ENCODE measurements at regions not wholly inside any gene's neighbourhood (a gene's known extent, or its start where the extent isn't known, plus 50 kb on each side); places are given as distances from the start of the nearest gene placed in this dataset.

DNA sequence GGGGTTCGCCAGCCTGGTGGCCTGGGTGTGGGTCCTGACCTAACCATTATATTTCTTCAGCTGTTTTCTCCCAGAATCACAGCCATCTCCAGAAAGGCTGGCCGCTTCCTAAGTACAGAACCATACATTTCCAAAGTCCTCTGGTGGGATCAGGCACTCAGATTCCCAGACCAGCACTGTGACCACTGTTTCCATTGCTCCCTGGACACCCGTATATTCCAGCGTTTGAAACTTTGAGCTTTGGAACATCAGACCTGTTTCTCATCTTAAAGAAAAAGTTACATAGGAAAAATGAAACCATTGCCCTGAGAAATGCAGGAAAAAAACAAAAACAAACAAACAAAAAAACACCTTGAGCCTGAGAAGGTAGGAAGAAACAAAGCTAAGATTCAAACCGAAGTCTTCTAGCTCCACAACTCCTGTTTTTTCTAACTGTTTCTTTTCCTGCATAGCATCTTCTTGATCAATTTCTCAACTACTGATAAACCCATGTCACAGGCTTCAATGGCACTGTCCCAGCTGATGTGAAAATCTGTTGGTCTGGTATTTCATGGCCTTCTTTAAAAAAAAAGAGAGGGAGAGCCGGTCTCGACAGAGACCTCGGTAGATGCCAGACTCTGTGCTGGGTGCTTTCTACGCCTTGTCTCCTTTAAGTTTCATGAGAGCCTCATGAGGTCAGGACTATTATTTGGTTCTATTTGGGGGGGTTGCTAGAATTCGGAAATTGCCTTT, 221.3 kb downstream of the TOMM20 start:
- TF ChIP-seq, protein P1, sequence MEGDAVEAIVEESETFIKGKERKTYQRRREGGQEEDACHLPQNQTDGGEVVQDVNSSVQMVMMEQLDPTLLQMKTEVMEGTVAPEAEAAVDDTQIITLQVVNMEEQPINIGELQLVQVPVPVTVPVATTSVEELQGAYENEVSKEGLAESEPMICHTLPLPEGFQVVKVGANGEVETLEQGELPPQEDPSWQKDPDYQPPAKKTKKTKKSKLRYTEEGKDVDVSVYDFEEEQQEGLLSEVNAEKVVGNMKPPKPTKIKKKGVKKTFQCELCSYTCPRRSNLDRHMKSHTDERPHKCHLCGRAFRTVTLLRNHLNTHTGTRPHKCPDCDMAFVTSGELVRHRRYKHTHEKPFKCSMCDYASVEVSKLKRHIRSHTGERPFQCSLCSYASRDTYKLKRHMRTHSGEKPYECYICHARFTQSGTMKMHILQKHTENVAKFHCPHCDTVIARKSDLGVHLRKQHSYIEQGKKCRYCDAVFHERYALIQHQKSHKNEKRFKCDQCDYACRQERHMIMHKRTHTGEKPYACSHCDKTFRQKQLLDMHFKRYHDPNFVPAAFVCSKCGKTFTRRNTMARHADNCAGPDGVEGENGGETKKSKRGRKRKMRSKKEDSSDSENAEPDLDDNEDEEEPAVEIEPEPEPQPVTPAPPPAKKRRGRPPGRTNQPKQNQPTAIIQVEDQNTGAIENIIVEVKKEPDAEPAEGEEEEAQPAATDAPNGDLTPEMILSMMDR (conservative IDR thresholded peaks at IDR 0.05; ENCODE audit: low read depth, low read length), result no peak
- no peak for TF ChIP-seq EZH2 (IDR thresholded peaks at IDR 0.05; ENCODE audit: borderline replicate concordance, low read depth, low read length, poor library complexity, severe bottlenecking)
